ENCODE measurements at regions not wholly inside any gene's neighbourhood (a gene's known extent, or its start where the extent isn't known, plus 50 kb on each side); places are given as distances from the start of the nearest gene placed in this dataset.
"Not testable (repeated sequence)": the region's sequence is repeated elsewhere in the genome, so short reads cannot be mapped to it uniquely, and the experiment has no call there.

DNA sequence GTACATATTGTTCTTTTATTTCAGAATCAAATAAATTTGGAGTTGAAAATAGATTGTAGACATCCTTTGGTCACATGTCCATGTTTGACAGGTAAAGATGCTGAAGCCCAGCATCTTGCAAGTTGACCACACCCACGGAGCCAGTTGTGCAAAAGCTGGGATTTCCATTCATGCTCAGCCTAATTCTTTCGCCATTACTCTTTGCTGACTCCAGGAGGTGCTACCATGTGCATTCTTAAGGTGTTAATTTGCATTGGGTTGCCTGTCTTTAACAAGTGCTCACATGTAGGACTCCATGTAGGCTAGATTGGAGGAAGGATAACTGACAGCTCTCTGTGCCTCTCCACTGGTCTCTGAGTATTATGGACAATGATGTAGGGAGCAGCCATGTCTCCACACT lies 660.7 kb downstream of the LMO4 start:
- H3K23ac ChIP-seq (ENCODE audit: low read length in 2 of 2): no peak overlapping the region
- H4K8ac ChIP-seq (ENCODE audit: low read length): no peak overlapping the region
- no peak overlapping the region for H2BK12ac ChIP-seq (ENCODE audit: low read length in 2 of 2)
- no peak overlapping the region for H2AFZ ChIP-seq (ENCODE audit: low read depth, low read length)
- H2AK5ac ChIP-seq (ENCODE audit: low read length, severe bottlenecking): no peak overlapping the region
- no peak overlapping the region for H3K9ac ChIP-seq (ENCODE audit: low read length)
- no peaks in the 10 kb centered on the region for H3K79me1 ChIP-seq (replicated peaks; ENCODE audit: low read length, poor library complexity, severe bottlenecking)
- no peak overlapping the region for H3K18ac ChIP-seq (ENCODE audit: low read depth in 1 of 2, low read length in 2 of 2)
- no peak overlapping the region for H3K4ac ChIP-seq (ENCODE audit: low read depth in 1 of 2, low read length in 2 of 2)
- no peak overlapping the region for H3K4me2 ChIP-seq (ENCODE audit: low read length, poor library complexity, severe bottlenecking)
- WGBS: 84% methylated on average over 2 of the region's 2 CpGs
- DNase-seq: no peak
- no peak overlapping the region for H2BK120ac ChIP-seq (ENCODE audit: low read depth, low read length)
- no peak overlapping the region for H3K27ac ChIP-seq (ENCODE audit: low read length, poor library complexity, severe bottlenecking)
- H3K4me1 ChIP-seq (ENCODE audit: control insufficient read depth, insufficient read depth, low read depth, low read length): no peaks in the 10 kb centered on the region
- H3K14ac ChIP-seq (ENCODE audit: low read length in 2 of 2): no peak overlapping the region
- no peak overlapping the region for H2BK15ac ChIP-seq (ENCODE audit: low read depth, poor library complexity, severe bottlenecking)
- H3K4me3 ChIP-seq (ENCODE audit: insufficient read depth in 1 of 2, low read depth in 1 of 2, low read length in 2 of 2): no peak overlapping the region
- no peaks in the 10 kb centered on the region for H3K9me3 ChIP-seq (ENCODE audit: control insufficient read depth, low read length)
- H3K27me3 ChIP-seq (ENCODE audit: control insufficient read depth in 1 of 2, insufficient read depth in 1 of 2, low read length in 2 of 2): no peaks in the 10 kb centered on the region
- no peak overlapping the region for H4K91ac ChIP-seq (ENCODE audit: low read length)
- H2BK5ac ChIP-seq (ENCODE audit: low read depth, low read length, poor library complexity, severe bottlenecking): no peak overlapping the region
- no peaks in the 10 kb centered on the region for H3K36me3 ChIP-seq (ENCODE audit: control insufficient read depth in 1 of 2, insufficient read depth in 2 of 2, low read depth in 1 of 2, low read length in 2 of 2)

DNA sequence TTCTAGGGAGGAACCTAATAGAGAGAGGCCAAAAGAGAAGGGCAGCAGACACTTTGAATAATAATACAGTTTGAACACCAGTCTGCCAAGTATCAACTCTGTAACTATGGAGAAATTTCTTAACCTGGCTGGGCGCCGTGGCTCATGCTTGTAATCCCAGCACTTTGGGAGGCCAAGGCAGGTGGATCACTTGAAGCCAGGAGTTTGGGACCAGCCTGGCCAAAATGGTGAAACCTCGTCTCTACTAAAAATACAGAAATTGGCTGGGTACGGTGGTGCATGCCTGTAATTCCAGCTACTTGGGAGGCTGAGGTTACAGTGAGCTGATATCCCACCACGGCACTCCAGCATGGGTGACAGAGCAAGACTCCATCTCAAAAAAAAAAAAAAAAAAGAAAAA lies 663.9 kb downstream of the LMO4 start:
- 95% methylated on average over 5 of the region's 5 CpGs for WGBS

DNA sequence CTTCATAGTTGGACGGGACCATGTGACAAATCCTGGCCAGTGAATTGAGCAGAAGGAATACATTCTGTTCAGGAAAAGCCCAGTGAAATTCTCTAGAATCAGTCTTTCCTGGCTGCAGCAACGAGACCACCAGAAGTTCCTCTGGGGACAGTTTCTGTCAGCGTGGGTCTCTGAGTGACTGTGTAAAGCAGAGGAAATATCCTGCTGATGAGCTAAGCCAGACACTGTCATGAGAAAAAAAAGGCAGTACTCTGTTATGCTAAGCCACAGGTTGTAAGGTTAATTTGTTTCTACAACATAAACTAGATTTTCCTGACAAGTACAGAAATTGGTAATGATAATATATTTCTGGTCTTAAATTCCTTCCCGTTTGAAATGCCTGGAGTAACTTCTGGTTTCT lies 664.4 kb downstream of the LMO4 start:
- H3K4ac ChIP-seq (ENCODE audit: low read depth in 1 of 2, low read length in 2 of 2): no peak overlapping the region
- no peak overlapping the region for H3K14ac ChIP-seq (ENCODE audit: low read length in 2 of 2)
- H3K79me1 ChIP-seq (replicated peaks; ENCODE audit: low read length, poor library complexity, severe bottlenecking): no peaks in the 10 kb centered on the region
- no peak overlapping the region for H3K27ac ChIP-seq (ENCODE audit: low read length, poor library complexity, severe bottlenecking)
- no peak for DNase-seq
- no peak overlapping the region for H3K18ac ChIP-seq (ENCODE audit: low read depth in 1 of 2, low read length in 2 of 2)
- no peak overlapping the region for H2AFZ ChIP-seq (ENCODE audit: low read depth, low read length)
- H3K4me2 ChIP-seq (ENCODE audit: low read length, poor library complexity, severe bottlenecking): no peak overlapping the region
- no peak overlapping the region for H3K23ac ChIP-seq (ENCODE audit: low read length in 2 of 2)
- no peak overlapping the region for H2BK5ac ChIP-seq (ENCODE audit: low read depth, low read length, poor library complexity, severe bottlenecking)
- H4K8ac ChIP-seq (ENCODE audit: low read length): no peak overlapping the region
- no peaks in the 10 kb centered on the region for H3K9me3 ChIP-seq (ENCODE audit: control insufficient read depth, low read length)
- H3K9ac ChIP-seq (ENCODE audit: low read length): no peak overlapping the region
- H3K36me3 ChIP-seq (ENCODE audit: control insufficient read depth in 1 of 2, insufficient read depth in 2 of 2, low read depth in 1 of 2, low read length in 2 of 2): no peaks in the 10 kb centered on the region
- H3K27me3 ChIP-seq (ENCODE audit: control insufficient read depth in 1 of 2, insufficient read depth in 1 of 2, low read length in 2 of 2): no peaks in the 10 kb centered on the region
- no peak overlapping the region for H2BK15ac ChIP-seq (ENCODE audit: low read depth, poor library complexity, severe bottlenecking)
- no peak overlapping the region for H2BK12ac ChIP-seq (ENCODE audit: low read length in 2 of 2)
- H4K91ac ChIP-seq (ENCODE audit: low read length): no peak overlapping the region
- no peak overlapping the region for H3K4me3 ChIP-seq (ENCODE audit: insufficient read depth in 1 of 2, low read depth in 1 of 2, low read length in 2 of 2)
- H2AK5ac ChIP-seq (ENCODE audit: low read length, severe bottlenecking): no peak overlapping the region
- WGBS: 28% methylated on average over 4 of the region's 4 CpGs
- no peaks in the 10 kb centered on the region for H3K4me1 ChIP-seq (ENCODE audit: control insufficient read depth, insufficient read depth, low read depth, low read length)
- H2BK120ac ChIP-seq (ENCODE audit: low read depth, low read length): no peak overlapping the region

More for the DNA sequence above, 663.9 kb downstream of the LMO4 start:
- H3K27me3 ChIP-seq (ENCODE audit: control insufficient read depth in 1 of 2, insufficient read depth in 1 of 2, low read length in 2 of 2); H4K91ac ChIP-seq (ENCODE audit: low read length); H4K8ac ChIP-seq (ENCODE audit: low read length); H2BK5ac ChIP-seq (ENCODE audit: low read depth, low read length, poor library complexity, severe bottlenecking); H2AFZ ChIP-seq (ENCODE audit: low read depth, low read length); H3K4me3 ChIP-seq (ENCODE audit: insufficient read depth in 1 of 2, low read depth in 1 of 2, low read length in 2 of 2); H3K4me2 ChIP-seq (ENCODE audit: low read length, poor library complexity, severe bottlenecking); H2BK15ac ChIP-seq (ENCODE audit: low read depth, poor library complexity, severe bottlenecking); H3K9me3 ChIP-seq (ENCODE audit: control insufficient read depth, low read length); H3K36me3 ChIP-seq (ENCODE audit: control insufficient read depth in 1 of 2, insufficient read depth in 2 of 2, low read depth in 1 of 2, low read length in 2 of 2); H3K14ac ChIP-seq (ENCODE audit: low read length in 2 of 2); H3K23ac ChIP-seq (ENCODE audit: low read length in 2 of 2); DNase-seq; H3K79me1 ChIP-seq (replicated peaks; ENCODE audit: low read length, poor library complexity, severe bottlenecking); H3K4me1 ChIP-seq (ENCODE audit: control insufficient read depth, insufficient read depth, low read depth, low read length); H3K4ac ChIP-seq (ENCODE audit: low read depth in 1 of 2, low read length in 2 of 2); H2BK12ac ChIP-seq (ENCODE audit: low read length in 2 of 2); H3K27ac ChIP-seq (ENCODE audit: low read length, poor library complexity, severe bottlenecking); H3K18ac ChIP-seq (ENCODE audit: low read depth in 1 of 2, low read length in 2 of 2); H2BK120ac ChIP-seq (ENCODE audit: low read depth, low read length); H2AK5ac ChIP-seq (ENCODE audit: low read length, severe bottlenecking); H3K9ac ChIP-seq (ENCODE audit: low read length): not testable (repeated sequence)

DNA sequence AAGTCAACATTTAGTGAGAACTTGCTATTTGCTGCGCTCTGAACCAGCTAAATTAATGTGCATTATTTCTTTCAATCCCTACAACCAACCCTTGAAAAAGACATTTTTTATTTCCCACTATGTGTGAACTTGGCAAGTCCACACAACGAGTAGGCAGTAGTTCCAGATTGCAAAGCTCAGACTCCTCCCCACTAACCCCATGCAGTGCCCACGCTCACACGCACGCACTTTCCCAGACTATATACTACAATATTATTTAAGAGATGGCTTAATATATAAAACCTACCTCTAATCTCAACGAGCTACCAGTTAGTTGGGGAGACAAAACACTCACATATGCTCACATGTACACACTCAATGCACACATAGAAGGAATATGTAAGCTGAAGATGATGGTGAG lies 671.2 kb downstream of the LMO4 start:
- no peak for DNase-seq
- H3K36me3 ChIP-seq (ENCODE audit: control insufficient read depth in 1 of 2, insufficient read depth in 2 of 2, low read depth in 1 of 2, low read length in 2 of 2): no peaks in the 10 kb centered on the region
- H4K91ac ChIP-seq (ENCODE audit: low read length): no peak overlapping the region
- H3K4ac ChIP-seq (ENCODE audit: low read depth in 1 of 2, low read length in 2 of 2): no peak overlapping the region
- H3K4me3 ChIP-seq (ENCODE audit: insufficient read depth in 1 of 2, low read depth in 1 of 2, low read length in 2 of 2): no peak overlapping the region
- H3K27me3 ChIP-seq (ENCODE audit: control insufficient read depth in 1 of 2, insufficient read depth in 1 of 2, low read length in 2 of 2): no peaks in the 10 kb centered on the region
- no peak overlapping the region for H4K8ac ChIP-seq (ENCODE audit: low read length)
- H3K14ac ChIP-seq (ENCODE audit: low read length in 2 of 2): no peak overlapping the region
- H2BK15ac ChIP-seq (ENCODE audit: low read depth, poor library complexity, severe bottlenecking): no peak overlapping the region
- no peaks in the 10 kb centered on the region for H3K9me3 ChIP-seq (ENCODE audit: control insufficient read depth, low read length)
- no peak overlapping the region for H2AK5ac ChIP-seq (ENCODE audit: low read length, severe bottlenecking)
- H3K4me1 ChIP-seq (ENCODE audit: control insufficient read depth, insufficient read depth, low read depth, low read length): no peaks in the 10 kb centered on the region
- H2BK12ac ChIP-seq (ENCODE audit: low read length in 2 of 2): no peak overlapping the region
- no peak overlapping the region for H3K4me2 ChIP-seq (ENCODE audit: low read length, poor library complexity, severe bottlenecking)
- no peak overlapping the region for H3K18ac ChIP-seq (ENCODE audit: low read depth in 1 of 2, low read length in 2 of 2)
- WGBS: 89% methylated on average over 2 of the region's 6 CpGs
- no peak overlapping the region for H3K9ac ChIP-seq (ENCODE audit: low read length)
- H3K23ac ChIP-seq (ENCODE audit: low read length in 2 of 2): no peak overlapping the region
- H3K27ac ChIP-seq (ENCODE audit: low read length, poor library complexity, severe bottlenecking): no peak overlapping the region
- no peak overlapping the region for H2BK5ac ChIP-seq (ENCODE audit: low read depth, low read length, poor library complexity, severe bottlenecking)
- no peaks in the 10 kb centered on the region for H3K79me1 ChIP-seq (replicated peaks; ENCODE audit: low read length, poor library complexity, severe bottlenecking)
- no peak overlapping the region for H2AFZ ChIP-seq (ENCODE audit: low read depth, low read length)
- H2BK120ac ChIP-seq (ENCODE audit: low read depth, low read length): no peak overlapping the region
